HPDE6-E6E7 (cell line): ENCODE measurements at regions not wholly inside any gene's neighbourhood (a gene's known extent, or its start where the extent isn't known, plus 50 kb on each side); places are given as distances from the start of the nearest gene placed in this dataset.
"Not testable (repeated sequence)": the region's sequence is repeated elsewhere in the genome, so short reads cannot be mapped to it uniquely, and the experiment has no call there.

ENCODE experiments used
- DNase-seq: peaks from one replicate; pipeline ENCODE4 v3.0.0; 2011; ENCODE audit warnings: missing footprints; ENCODE audit errors: extremely low spot score

- not testable (repeated sequence) for DNase-seq
Observed at GRCh38 chr5:57713535-57713934, 230.9 kb upstream of the ACTBL2 start.

GRCh38 chr5:57711946-57712345 is 229.3 kb upstream of the ACTBL2 start:
- DNase-seq: no peak

- no peak for DNase-seq
Observed at GRCh38 chr5:57711471-57711870, 228.9 kb upstream of the ACTBL2 start.

- DNase-seq: no peak
Observed at GRCh38 chr5:57710126-57710525, 227.5 kb upstream of the ACTBL2 start.

GRCh38 chr5:57705769-57706168 is 223.2 kb upstream of the ACTBL2 start:
- no peak for DNase-seq

- no peak for DNase-seq
Observed at GRCh38 chr5:57703721-57704120, 221.1 kb upstream of the ACTBL2 start.

- DNase-seq: no peak
Observed at GRCh38 chr5:57700484-57700883, 217.9 kb upstream of the ACTBL2 start.

- no peak for DNase-seq
Observed at GRCh38 chr5:57700072-57700471, 217.5 kb upstream of the ACTBL2 start.

- DNase-seq: peak; percentile 61
Observed at GRCh38 chr5:57698802-57699201, 216.2 kb upstream of the ACTBL2 start.

GRCh38 chr5:57698086-57698485 is 215.5 kb upstream of the ACTBL2 start:
- DNase-seq: no peak

- DNase-seq: no peak
Observed at GRCh38 chr5:57696825-57697570, 214.4 kb upstream of the ACTBL2 start.

- DNase-seq: no peak
Observed at GRCh38 chr5:57696389-57696769, 213.8 kb upstream of the ACTBL2 start.

GRCh38 chr5:57695706-57696388 is 213.2 kb upstream of the ACTBL2 start:
- no peak for DNase-seq

GRCh38 chr5:57695179-57695578 is 212.6 kb upstream of the ACTBL2 start:
- DNase-seq: no peak

- DNase-seq: no peak
Observed at GRCh38 chr5:57693488-57694305, 211.1 kb upstream of the ACTBL2 start.

- DNase-seq: peak; percentile 88
Observed at GRCh38 chr5:57692582-57693487, 210.2 kb upstream of the ACTBL2 start.

GRCh38 chr5:57690724-57691123 is 208.1 kb upstream of the ACTBL2 start:
- no peak for DNase-seq

- no peak for DNase-seq
Observed at GRCh38 chr5:57687596-57687995, 205.0 kb upstream of the ACTBL2 start.

GRCh38 chr5:57685516-57686255 is 203.1 kb upstream of the ACTBL2 start:
- no peak for DNase-seq

GRCh38 chr5:57684299-57684702 is 201.7 kb upstream of the ACTBL2 start:
- no peak for DNase-seq
